GM19463 (cell line): ENCODE measurements at regions not wholly inside any gene's neighbourhood (a gene's known extent, or its start where the extent isn't known, plus 50 kb on each side); places are given as distances from the start of the nearest gene placed in this dataset.

Source experiments
- ATAC-seq: cut with Tn5 transposase; IDR thresholded peaks from one replicate; pipeline ENCODE4 v1.9.1; 2021; ENCODE audit warnings: mild to moderate bottlenecking, moderate library complexity; ENCODE audit not compliant: unreplicated experiment

DNA sequence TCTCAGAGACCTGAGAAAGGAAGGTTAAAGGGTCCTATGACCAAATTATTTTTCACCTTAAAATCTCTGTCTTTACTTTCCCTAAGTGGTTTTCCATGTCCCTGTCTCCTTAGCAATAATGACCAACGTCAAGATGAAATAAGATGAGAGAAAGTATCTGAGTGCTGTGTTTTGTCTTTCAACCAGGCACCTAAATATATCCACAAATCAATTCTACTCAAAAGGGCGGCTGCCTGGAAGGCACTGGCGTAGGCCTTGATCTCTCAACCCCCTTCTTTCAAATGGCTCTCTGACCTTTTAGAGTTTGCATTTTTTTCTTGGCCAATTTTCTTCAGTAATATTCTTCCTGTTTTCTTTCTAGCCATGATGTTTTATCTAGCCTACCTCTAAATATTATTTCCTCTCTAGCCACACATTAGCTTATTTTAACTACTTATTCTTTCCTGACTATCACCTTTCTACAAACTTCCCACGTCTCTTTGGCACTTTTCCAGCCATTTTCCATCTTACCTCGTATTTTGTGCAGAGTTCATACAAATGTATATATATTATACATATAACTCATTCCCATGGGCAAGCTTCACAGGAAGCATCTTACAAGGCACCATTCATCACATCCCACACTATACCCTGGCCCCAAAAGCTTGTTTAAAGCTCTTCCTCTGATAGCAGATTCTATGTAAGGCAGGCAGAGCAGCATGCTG is 204.5 kb downstream of the SNX18 start:
- ATAC-seq = no peak

DNA sequence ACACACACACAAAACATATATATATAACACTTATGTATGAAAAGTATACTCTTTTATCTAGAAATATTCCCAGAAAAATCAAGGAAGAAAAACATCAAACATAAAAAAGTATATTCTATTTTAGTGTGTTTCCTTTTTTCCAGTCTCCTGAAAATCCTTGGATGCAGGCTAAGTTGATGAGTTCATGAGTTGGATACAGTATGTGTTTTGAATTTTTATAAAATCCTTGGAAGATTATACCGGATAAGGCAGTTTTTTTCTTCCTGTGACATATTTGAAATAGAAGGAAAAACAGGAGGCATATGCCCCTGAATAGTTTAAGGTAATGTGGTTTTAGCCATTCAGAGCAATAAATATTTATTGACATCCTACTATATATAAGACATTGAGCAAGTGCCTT is 203.6 kb downstream of the SNX18 start:
- no peak for ATAC-seq

DNA sequence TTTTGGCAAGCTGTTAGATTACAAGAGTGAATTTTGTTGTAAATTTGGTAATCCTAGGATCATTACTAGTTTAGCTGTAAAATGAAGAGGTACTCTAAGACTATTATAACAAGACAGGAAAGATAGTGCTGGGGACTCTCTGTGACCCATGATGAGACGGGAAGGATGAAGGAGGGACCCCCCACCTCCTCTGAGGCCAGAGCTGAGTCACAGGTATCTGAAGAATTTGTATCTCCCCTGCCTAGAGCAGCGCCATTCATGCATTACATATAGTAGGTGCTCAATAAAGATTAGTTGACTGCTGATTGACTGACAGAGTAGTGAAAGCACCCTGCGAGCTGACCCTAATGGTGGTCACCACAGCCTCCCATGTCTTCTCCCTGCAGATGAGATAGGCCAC is 202.8 kb downstream of the SNX18 start:
- ATAC-seq = no peak

DNA sequence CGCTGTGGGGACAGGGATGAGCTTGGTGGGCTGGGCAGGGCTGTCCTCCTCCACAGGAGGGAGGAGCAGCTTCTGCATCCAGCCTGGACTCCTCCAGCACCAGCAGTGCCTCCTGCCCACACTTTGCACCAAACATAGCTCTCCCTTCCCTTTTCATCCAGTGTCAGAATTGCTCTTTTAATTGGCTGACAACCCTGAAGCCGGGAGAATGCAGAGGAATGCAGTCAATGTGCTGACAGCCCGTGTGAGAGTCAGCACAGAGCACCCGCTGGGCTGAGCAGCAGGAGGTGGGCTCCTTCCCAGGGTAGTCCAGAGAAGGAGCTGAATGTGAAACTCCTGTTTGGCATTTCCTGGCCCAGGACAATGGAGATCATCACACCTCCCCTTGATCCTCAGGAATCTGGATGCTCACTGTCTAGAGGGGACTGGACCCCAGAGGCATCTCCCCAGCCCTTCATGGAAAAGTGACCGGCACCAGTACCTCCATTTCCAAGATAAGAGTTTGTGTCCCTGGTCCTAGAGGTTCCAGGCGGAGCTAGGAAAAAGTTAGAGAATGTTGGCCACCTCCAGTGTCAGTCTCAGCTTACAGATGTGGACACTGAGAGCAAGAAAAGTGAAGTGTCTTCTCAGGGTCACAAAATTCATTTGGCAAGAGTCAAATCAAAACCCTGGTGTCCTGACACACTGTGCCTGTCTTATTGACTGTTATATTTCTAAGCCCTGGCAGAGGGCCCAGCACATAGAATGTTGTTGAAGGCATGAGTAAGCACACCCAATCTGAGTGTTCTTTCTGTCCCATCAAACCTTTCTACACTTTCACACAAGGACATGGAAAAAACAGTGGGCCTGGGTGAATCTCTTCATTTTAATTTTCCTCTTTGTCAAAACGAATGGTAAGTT is 202.1 kb downstream of the SNX18 start:
- no peak for ATAC-seq

DNA sequence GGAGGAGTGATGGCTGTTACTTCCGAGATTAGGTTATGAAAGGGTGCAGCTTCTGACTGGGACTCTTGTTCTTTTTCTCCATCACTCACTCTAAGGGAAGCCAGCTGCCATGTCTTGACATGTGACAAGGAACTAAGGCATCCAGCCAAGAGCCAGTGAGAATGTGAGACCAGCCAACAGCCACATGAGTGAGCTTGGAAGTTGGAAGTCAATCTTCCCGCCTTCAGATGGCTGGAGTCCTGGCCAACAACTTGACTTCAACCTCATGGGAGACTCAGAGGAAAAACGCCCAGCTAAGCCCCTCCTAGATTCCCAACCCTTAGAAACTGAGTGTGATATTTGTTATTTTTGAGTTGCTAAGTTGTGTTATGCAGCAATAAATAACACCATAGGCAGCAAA is 201.1 kb downstream of the SNX18 start:
- ATAC-seq = no peak

DNA sequence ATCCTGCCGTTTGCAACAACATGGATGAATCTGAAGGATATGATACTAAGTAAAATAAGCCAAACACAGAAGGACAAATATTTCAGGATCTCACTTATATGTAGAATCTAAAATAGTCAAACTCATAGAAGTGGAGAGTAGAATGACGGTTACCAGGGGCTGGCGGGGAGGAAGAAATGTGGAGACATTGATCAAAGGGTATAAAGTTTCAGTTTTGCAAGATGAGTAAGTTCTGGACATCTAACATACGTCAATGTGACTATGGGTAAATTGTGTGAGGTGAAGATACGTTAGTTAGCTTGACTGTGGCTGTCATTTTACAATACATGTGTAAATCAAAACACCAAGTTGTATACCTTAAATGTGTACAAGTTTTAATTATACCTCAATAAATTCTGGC is 200.3 kb downstream of the SNX18 start:
- no peak for ATAC-seq

DNA sequence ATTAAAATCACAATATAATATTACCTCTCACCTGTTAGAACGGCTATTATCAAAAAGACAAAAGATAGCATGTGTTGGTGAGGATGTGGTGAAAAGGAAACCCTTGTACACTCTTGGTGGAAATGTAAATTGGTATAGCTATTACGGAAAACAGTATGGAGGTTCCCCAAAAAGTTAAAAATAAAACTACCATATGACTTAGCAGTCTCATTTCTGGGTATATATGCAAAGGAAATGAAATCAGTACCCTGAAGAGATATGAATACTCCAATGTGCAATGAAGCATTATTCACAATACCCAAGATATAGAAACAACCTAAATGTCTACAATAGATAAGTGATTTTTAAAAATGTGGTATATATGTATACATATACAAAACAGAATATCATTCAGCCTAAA is 199.9 kb downstream of the SNX18 start:
- no peak for ATAC-seq

DNA sequence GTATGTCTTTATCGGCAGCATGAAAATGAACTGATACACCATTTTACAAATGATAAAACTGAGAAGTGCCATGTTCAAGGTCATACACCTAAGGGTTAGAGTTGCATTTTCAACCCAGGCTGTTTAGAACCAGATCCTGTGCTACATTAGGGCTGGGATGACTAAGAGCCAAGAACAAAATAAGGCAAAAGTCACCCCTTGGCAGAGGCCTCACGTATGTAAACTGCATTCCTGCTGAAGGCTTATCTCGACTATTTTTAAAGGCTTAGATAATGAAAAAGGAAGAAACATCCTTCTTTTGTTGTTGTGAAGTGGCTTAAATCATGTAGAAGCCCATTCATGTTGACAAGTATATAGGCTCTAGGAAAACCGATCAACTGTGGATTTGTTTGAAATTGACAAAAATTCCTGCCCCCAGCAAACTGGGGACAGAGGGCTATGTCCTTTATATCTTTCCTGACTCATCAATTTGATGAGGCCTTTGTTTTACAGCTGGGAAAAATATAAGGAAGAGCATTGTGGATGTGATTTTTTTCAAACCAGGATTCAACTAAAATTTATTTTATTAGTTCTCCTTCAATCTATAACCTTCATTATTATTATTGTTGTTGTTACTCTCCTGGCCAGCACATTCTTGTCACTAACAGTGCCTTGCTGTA is 196.5 kb downstream of the SNX18 start:
- no peak for ATAC-seq

DNA sequence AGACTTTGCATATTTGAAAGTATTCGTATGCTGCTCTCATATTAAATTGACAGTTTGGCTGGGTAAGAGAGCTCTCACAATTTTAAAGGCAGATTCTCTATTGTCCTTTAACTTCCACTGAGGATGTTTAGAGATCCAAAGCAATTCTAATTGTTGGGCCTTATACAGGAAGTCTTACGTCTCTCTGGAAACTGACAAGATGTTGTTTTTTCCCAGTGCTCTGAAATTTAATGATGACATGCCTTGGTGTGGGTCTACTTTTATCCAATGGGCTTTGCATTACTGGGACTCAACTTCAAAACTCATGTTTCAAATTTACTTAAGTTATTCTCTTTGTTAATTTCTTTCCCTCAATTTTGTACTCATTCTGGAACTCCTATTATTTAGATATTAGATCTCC is 191.5 kb downstream of the SNX18 start:
- ATAC-seq = no peak

DNA sequence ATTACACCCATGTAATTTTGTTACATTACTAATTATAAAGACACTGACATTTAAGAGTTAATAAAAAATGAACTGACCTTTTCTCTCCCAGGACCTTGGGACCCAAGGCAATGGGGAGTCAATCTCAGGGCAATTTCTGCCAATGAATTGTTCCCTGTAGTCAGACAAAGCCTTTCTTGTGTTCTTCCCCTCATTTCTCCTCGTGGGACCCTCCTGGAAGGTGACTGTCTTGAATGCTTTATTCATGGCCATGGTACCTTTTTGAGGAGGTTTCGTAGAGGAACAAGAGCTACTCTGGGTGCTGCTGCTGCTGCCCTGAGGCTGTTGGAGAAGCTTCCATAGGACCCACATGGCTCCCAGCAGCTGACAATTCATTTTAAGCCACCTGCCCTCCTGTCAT is 190.3 kb downstream of the SNX18 start:
- ATAC-seq = no peak

DNA sequence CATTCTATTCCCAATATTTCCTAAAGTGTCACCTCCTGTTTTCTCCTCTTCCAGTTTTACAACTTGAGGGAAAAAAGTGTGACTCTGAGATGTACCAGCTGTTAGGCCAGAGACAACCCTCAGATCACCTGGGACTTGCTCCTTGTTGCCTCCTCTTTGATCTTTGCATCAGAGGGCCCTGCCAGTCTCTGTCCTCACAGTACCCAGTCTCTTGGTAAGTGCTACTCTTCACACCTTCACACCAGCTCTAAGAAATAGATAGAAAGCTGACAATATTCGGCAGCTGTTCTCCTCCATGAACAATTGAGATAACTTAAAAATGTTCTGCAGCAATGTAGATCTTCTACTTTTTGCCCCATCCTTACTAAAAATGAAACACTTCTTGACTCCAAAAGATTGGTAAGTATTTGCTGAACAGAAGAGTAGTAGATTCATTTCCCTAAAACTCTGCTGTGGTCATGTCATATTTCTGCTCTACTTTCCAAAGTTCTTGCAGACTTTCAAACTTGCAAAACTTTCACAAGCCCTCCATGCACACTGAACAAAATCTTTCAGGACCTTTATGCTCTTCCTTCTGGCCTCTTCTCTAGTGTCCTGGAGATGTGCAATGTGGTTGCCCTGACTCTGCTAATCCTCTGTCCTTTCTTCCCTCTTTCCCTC is 188.6 kb downstream of the SNX18 start:
- no peak for ATAC-seq

DNA sequence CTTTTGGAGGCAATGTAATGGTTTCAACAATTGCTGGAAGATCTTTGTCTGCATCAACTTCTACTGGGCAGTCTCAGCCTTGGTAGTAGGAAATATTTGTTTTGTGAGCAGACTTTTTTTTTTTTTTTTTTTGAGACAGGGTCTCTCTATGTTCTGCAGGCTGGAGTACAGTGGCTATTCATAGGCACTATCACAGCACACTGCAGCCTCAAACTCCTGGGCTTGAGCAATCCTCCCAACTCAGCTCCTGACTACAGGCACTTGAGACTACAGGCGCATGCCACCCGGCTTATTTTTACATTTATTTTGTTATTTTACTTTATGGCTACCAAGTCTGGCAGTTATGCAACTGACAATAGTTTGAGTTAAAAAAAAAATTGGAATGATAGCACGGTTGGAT is 187.3 kb downstream of the SNX18 start:
- ATAC-seq = no peak

DNA sequence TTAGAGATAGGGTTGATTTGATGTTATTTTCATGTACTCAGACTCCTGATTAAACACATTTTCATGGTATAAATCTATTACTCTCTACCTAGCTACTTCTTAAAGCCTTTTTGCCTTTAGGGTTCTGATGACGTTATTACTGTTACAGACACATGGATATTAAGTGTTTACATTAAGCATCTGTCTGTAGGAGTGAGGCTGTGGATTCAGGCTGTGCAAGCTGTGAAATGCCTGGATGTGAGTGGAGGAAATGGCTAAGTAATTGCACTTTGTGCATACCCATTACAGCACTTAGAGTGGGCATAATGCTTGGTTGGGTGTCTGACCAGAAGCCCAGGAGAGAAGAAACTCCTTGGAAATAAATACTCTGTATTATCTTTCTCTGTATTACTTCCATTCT is 186.8 kb downstream of the SNX18 start:
- no peak for ATAC-seq

DNA sequence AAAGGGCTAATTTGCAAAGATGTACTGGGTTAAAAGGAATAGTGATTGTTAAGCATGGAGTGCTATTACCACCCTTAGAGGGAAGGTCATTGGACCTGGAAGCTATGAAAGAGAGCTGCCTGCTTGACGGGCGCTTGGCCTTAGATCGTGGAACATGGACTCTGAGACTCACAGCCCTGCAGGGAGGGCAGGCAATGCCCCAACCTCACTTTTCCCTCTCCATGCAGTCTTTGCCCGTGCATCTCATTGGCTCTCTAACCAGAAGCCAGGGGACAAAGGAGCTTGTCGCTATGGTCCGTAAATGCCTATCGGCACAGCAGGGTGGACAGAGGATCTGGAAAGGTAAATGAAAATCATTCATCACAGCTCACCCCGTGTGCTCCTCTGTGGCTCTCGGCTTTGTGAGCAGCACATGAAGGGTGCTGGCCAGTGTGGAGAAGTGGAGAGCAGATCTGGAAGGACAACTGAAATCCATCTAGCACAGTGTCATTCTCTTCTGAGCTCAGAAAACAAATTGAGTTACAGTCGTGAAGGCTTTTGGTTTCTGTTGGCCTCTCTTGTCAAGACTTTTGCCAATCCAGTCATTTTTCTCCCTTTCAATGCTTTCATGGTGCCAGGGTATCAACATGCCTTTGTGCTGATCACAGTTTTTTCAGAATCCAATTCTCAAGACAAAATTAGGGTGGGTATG is 186.2 kb downstream of the SNX18 start:
- no peak for ATAC-seq

DNA sequence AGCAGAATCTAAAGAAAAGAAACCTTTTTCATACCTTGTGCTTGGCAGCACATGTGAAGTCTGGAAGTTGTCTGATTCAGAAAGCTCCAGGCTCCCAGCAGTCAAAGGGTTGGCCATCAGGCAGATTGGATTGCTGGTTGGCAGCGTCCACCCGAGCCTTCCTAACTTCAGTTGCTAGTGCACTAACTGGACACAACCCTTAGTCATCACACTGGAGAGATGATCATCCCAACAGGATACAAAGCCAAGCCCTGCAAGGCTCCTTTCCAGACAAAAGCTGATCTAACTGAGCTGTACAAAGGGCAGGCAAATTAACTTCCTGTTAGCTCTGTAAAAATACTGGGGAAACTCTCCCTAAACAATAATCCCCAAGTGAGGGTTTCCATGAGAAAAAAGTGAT is 185.6 kb downstream of the SNX18 start:
- ATAC-seq = no peak

DNA sequence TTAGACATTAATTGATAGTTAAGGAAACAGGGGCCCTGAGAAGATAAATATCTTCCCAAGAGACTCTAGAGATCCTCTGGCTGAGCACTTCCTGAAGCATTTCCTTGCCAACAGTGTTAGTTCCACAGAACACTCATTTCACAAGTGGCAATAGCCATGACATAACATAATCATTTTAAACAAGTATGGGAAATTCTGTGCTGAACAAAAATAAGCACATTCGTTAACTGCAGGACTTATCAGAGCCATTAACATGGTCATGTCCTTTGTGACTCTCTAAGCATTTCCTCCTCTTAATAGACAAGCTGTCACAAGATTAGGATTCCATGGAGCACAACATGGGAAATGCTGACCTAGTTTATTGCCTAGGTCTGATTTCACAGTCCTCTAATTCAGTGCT is 184.9 kb downstream of the SNX18 start:
- ATAC-seq = no peak

DNA sequence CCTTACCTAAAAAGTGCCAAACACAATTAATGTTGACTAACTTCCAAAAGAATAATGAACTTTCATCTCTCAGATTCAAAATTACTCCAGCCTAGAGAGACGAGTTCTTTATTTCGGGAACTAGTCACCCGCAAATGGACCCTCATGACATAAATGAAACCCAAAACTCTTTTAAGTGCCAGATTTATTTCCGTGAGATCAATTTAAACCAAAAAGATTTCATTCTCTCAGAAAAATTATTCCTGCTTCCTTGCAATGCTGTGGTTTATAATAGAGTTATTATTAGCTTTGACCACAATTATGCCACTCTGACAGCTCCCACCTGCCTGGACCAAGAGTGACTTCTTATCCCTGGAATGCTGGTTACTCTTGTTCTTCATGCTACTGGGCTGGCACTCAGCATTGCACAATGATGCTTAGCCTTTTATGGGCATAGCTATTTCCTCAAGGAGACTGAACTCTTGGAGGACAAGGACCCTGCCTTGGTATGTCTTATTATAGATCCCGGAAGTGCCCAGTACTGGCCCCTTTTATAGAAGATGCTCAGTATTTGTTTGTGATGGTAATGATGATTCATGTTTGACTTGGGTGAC is 183.5 kb downstream of the SNX18 start:
- ATAC-seq = no peak

DNA sequence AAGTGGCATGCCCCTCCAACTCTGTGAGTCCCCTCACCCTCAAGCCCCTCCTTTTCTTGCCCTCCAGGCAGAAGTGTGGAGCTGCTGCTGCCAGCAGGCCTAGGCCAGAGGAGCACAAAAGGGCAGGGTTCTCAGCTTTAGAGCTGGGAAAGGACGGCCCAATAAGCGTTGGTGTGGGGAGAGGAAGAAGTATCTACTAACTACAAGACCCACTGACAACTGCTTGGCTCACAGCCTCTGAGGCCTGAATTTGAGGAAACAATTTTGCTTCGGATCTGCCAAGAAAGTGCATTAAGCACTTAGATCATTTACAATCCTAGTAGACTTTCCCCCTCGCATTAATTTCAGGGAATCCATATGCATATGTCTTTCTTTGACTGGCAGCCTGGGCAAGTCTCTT is 179.4 kb downstream of the SNX18 start:
- ATAC-seq = no peak

DNA sequence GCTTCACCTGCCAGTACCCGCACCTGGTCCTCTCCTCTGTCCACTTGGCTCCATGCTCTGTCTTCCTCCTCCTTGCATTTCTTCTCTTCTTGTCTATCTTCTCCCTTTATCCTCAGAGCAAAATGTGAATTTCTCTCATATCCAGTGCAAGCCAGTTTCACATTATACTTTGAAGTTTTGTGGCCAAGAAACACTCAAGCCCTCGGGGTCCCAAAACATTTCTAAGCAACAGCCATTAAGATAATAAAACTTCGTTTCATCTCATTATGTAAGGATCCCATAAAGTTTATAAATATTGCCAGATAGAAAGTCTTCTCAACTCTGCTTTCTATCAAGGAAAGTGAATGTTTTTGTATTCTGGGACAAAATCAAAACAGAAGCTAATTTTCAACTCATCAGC is 178.8 kb downstream of the SNX18 start:
- no peak for ATAC-seq

DNA sequence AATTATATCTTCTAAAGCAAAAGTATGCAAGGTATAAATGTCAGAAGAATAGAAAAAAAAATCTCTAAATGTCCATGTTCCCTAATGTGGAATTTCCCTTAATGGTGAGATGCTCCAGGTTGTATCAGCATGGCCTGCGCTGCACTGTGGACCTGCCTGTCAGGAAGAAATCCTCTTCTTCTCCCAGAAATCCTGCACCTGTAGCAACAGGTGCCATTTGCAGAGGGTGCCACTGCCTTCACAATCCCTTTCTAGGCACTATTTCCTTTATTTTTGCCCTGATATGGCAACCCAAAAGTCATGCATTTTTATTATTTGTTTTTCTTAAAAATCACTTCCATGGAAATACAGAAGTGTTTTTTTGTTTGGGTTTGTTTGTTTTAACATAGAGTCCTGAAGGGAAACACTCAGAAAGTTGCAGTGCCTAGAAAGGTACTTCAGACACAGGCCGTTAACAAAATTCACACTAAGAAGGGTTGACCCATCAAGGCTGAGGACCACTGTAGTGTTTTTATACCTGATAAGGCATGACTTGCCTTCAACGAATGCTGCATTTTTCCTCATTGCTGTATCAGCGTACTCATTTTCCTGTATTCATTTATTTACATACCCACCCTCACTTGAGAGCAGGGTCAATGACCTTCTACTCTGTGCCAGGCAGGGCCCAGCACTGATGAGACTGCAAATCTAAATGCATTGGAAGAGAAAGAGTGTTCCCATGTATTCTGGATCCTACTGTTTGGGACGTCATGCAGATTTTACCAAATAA is 177.8 kb downstream of the SNX18 start:
- no peak for ATAC-seq
